ENCODE measurements at regions not wholly inside any gene's neighbourhood (a gene's known extent, or its start where the extent isn't known, plus 50 kb on each side); places are given as distances from the start of the nearest gene placed in this dataset.

- TF ChIP-seq, protein P1, sequence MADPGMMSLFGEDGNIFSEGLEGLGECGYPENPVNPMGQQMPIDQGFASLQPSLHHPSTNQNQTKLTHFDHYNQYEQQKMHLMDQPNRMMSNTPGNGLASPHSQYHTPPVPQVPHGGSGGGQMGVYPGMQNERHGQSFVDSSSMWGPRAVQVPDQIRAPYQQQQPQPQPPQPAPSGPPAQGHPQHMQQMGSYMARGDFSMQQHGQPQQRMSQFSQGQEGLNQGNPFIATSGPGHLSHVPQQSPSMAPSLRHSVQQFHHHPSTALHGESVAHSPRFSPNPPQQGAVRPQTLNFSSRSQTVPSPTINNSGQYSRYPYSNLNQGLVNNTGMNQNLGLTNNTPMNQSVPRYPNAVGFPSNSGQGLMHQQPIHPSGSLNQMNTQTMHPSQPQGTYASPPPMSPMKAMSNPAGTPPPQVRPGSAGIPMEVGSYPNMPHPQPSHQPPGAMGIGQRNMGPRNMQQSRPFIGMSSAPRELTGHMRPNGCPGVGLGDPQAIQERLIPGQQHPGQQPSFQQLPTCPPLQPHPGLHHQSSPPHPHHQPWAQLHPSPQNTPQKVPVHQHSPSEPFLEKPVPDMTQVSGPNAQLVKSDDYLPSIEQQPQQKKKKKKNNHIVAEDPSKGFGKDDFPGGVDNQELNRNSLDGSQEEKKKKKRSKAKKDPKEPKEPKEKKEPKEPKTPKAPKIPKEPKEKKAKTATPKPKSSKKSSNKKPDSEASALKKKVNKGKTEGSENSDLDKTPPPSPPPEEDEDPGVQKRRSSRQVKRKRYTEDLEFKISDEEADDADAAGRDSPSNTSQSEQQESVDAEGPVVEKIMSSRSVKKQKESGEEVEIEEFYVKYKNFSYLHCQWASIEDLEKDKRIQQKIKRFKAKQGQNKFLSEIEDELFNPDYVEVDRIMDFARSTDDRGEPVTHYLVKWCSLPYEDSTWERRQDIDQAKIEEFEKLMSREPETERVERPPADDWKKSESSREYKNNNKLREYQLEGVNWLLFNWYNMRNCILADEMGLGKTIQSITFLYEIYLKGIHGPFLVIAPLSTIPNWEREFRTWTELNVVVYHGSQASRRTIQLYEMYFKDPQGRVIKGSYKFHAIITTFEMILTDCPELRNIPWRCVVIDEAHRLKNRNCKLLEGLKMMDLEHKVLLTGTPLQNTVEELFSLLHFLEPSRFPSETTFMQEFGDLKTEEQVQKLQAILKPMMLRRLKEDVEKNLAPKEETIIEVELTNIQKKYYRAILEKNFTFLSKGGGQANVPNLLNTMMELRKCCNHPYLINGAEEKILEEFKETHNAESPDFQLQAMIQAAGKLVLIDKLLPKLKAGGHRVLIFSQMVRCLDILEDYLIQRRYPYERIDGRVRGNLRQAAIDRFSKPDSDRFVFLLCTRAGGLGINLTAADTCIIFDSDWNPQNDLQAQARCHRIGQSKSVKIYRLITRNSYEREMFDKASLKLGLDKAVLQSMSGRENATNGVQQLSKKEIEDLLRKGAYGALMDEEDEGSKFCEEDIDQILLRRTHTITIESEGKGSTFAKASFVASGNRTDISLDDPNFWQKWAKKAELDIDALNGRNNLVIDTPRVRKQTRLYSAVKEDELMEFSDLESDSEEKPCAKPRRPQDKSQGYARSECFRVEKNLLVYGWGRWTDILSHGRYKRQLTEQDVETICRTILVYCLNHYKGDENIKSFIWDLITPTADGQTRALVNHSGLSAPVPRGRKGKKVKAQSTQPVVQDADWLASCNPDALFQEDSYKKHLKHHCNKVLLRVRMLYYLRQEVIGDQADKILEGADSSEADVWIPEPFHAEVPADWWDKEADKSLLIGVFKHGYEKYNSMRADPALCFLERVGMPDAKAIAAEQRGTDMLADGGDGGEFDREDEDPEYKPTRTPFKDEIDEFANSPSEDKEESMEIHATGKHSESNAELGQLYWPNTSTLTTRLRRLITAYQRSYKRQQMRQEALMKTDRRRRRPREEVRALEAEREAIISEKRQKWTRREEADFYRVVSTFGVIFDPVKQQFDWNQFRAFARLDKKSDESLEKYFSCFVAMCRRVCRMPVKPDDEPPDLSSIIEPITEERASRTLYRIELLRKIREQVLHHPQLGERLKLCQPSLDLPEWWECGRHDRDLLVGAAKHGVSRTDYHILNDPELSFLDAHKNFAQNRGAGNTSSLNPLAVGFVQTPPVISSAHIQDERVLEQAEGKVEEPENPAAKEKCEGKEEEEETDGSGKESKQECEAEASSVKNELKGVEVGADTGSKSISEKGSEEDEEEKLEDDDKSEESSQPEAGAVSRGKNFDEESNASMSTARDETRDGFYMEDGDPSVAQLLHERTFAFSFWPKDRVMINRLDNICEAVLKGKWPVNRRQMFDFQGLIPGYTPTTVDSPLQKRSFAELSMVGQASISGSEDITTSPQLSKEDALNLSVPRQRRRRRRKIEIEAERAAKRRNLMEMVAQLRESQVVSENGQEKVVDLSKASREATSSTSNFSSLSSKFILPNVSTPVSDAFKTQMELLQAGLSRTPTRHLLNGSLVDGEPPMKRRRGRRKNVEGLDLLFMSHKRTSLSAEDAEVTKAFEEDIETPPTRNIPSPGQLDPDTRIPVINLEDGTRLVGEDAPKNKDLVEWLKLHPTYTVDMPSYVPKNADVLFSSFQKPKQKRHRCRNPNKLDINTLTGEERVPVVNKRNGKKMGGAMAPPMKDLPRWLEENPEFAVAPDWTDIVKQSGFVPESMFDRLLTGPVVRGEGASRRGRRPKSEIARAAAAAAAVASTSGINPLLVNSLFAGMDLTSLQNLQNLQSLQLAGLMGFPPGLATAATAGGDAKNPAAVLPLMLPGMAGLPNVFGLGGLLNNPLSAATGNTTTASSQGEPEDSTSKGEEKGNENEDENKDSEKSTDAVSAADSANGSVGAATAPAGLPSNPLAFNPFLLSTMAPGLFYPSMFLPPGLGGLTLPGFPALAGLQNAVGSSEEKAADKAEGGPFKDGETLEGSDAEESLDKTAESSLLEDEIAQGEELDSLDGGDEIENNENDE (IDR thresholded peaks at IDR 0.05; ENCODE audit: insufficient replicate concordance, low read length): no peak
- TF ChIP-seq SIN3A (conservative IDR thresholded peaks at IDR 0.05 in 1 of 2, IDR thresholded peaks at IDR 0.05 in 1 of 2; ENCODE audit: low read depth in 1 of 2, low read length in 2 of 2) (no peak), RBBP5 (IDR thresholded peaks at IDR 0.05; ENCODE audit: borderline replicate concordance, low read depth, low read length) (no peak), MAX (IDR thresholded peaks at IDR 0.05) (no peak), RNF2 (IDR thresholded peaks at IDR 0.05; ENCODE audit: borderline replicate concordance, low read depth, low read length, missing control alignments, poor library complexity, severe bottlenecking) (no peak)
- TF ChIP-seq, protein P2, sequence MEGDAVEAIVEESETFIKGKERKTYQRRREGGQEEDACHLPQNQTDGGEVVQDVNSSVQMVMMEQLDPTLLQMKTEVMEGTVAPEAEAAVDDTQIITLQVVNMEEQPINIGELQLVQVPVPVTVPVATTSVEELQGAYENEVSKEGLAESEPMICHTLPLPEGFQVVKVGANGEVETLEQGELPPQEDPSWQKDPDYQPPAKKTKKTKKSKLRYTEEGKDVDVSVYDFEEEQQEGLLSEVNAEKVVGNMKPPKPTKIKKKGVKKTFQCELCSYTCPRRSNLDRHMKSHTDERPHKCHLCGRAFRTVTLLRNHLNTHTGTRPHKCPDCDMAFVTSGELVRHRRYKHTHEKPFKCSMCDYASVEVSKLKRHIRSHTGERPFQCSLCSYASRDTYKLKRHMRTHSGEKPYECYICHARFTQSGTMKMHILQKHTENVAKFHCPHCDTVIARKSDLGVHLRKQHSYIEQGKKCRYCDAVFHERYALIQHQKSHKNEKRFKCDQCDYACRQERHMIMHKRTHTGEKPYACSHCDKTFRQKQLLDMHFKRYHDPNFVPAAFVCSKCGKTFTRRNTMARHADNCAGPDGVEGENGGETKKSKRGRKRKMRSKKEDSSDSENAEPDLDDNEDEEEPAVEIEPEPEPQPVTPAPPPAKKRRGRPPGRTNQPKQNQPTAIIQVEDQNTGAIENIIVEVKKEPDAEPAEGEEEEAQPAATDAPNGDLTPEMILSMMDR (IDR thresholded peaks at IDR 0.05; ENCODE audit: control extremely low read depth in 1 of 3, insufficient read depth in 1 of 3, low read depth in 1 of 3, low read length in 3 of 3): no peak
These were observed 599.2 kb upstream of the PCDH15 start (continued) for GRCh38 chr10:55400075-55400849.

Measured in H1 (cell line).